GM21526 (cell line): ENCODE measurements at regions not wholly inside any gene's neighbourhood (a gene's known extent, or its start where the extent isn't known, plus 50 kb on each side); places are given as distances from the start of the nearest gene placed in this dataset.
"Not testable (repeated sequence)": the region's sequence is repeated elsewhere in the genome, so short reads cannot be mapped to it uniquely, and the experiment has no call there.

ENCODE experiments used
- ATAC-seq: cut with Tn5 transposase; IDR thresholded peaks from one replicate; pipeline ENCODE4 v1.9.1; 2021; ENCODE audit warnings: moderate library complexity; ENCODE audit not compliant: unreplicated experiment, low FRiP score

DNA sequence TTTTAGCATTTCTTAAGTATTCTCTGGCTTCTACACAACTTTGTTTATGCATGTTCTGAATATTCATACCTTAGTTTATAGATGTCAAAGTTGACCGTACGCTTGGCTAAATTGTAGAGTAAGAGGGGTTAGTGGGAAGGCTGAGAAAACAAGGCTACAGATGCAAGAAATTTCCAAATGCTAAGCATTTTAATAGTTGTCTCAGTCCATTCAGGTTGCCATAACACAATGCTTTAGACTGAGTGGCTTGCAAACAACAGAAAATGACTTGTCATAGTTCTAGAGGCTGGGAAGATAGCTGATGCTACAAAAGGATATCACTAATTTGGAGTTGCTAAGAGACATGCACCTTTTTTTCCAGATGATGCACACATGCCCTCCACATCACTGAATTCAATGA, 53.0 kb upstream of the C1QTNF3 start:
- ATAC-seq: not testable (repeated sequence)

GRCh38 chr5:34099891-34100290, 56.9 kb upstream of the C1QTNF3 start:
- ATAC-seq: not testable (repeated sequence)

DNA sequence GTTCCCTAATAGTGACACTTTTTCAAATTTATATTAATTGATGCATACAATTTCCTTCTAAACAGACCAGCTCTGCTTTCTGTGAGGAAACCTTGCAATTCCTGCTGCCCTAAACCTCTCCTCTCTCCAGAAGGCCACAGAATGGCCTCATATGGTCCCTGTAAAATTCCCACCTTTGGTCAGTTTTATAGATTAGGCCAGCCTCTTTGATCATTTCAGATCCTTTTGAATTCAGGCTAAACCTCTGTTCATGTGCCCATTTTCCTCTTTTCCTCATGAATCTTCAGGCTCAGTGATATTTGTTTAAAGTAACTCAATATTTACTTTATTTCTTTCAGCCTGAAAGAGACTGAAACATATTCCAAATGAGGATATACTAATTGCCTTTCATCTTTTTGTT, 58.6 kb upstream of the C1QTNF3 start:
- not testable (repeated sequence) for ATAC-seq

DNA sequence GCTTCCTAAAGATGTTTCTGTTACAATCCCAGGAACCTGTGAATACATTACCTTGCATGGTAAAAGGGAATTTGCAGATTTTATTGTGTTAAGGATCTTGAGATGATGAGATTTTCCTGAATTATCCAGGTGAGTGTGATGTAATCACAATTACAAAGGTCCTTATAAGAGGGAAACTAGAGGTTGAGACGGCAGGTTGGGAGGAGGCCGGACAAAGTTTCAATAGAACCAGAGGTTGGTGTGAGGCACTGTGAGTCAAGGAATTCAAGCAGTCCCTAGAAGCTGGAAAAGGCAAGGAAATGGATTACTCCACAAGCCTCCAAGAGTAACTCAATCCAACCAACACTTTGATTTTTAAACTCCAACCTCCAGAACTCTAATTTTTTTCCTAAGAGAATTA, 65.9 kb upstream of the C1QTNF3 start:
- not testable (repeated sequence) for ATAC-seq

DNA sequence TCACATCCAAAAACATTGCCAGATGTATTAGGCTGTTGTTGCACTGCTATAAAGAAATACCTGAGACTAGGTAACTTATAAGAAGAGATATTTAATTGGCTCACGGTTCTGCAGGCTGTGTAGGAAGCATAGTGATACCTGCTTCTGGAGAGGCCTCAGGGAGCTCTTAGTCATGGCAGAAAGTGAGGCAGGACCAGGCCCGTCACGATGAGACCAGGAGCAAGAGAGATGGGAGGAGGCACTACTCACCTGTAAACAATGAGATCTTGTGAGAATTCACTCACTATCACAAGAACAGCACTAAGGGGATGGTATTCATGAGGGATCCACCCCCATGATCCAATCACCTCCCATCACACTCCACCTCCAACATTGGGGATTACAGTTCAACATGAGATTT, 81.3 kb upstream of the C1QTNF3 start:
- ATAC-seq: not testable (repeated sequence)

GRCh38 chr5:34125354-34125753, 82.3 kb upstream of the C1QTNF3 start:
- peak; percentile 82 for ATAC-seq

DNA sequence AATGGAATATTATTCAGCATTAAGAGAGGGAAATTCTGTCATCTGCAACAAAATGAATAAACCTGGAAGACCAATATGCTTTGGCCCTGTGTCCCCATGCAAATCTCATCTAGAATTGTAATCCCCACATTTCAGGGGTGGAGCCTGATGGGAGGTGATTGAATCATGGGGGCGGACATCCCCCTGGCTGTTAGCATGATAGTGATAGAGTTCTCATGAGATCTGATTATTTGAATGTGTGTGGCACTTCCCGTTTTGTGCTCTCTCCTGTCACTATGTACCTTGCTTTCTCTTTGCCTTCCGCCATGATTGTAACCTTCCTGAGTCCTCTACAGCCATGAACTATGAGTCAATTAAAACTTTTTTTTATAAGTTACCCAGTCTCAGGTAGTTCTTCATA, 83.7 kb upstream of the C1QTNF3 start:
- not testable (repeated sequence) for ATAC-seq

- not testable (repeated sequence) for ATAC-seq
Observed at GRCh38 chr5:34127818-34128217, 84.8 kb upstream of the C1QTNF3 start.

DNA sequence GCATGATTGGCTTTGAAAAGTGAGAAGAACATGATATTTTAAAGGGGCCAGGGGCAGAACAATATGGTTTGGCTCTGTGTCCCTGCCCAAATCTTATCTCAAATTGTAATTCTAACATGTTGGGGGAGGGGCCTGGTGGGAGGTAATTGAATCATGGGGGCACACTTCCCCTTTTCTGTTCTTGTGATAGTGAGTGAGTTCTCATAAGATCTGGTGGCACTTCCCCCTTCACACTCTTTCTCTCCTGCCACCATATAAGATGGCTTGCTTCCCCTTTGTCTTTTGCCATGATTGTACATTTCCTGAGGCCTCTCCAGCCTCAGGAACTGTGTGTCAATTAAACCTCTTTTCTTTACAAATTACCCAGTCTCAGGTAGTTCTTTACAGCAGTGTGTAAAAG, 85.9 kb upstream of the C1QTNF3 start:
- ATAC-seq: not testable (repeated sequence)

- not testable (repeated sequence) for ATAC-seq
Observed at GRCh38 chr5:34154988-34155387, 112.0 kb upstream of the C1QTNF3 start.

DNA sequence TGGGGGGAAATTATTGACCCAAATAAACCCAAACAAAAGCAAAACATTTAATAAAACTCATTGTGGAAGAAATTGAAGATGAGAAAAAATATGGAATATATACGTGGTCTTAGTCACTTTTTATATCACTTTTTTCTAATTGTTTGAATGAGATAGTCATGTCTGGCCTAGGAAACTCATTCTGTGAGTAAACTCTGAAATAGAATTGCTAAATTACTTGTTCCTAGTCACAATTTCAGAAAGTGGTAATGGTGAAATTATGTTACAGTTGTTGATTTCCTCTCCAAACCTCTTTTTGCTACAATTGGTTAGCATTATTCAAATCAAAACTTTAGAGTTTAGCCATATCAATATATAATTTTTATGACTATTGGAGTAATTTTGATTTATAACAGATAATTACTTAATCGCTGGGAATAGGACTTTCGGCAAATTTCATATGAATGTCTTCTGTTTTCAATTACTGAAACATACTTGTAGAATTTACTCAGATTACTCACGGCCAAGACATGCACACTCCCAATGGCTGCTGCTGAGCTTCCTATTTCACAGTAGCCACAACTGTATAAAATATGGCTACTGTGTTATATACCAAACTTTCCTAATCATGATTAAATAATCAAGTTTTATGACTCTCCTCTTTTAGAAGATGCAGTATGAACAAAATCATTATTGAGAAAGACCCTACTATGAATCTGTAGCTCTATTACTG, 113.8 kb upstream of the C1QTNF3 start:
- ATAC-seq: peak; percentile 76

DNA sequence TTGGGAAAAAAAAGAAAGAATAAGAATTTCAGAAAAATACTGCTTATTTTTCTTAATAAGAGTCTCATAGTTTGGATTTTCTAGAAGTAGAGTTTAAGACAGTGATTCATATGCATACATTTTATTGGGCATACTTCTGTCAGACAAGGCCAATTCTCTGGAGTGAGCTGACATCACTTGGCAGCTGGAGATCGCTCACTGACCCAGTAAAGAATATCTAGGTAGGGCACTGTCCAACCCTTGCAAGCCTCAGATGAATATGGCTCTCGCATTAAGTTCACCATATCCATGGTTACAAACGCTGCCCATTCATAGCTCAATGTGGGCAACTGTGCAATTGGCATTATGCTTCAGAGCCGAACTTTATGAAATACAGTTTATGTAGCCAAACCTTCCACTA, 117.9 kb upstream of the C1QTNF3 start:
- ATAC-seq: not testable (repeated sequence)

GRCh38 chr5:34171398-34171797, 128.4 kb upstream of the C1QTNF3 start:
- not testable (repeated sequence) for ATAC-seq

GRCh38 chr5:34179453-34180190, 136.6 kb upstream of the C1QTNF3 start:
- not testable (repeated sequence) for ATAC-seq

GRCh38 chr5:34180225-34180624, 137.2 kb upstream of the C1QTNF3 start:
- not testable (repeated sequence) for ATAC-seq

DNA sequence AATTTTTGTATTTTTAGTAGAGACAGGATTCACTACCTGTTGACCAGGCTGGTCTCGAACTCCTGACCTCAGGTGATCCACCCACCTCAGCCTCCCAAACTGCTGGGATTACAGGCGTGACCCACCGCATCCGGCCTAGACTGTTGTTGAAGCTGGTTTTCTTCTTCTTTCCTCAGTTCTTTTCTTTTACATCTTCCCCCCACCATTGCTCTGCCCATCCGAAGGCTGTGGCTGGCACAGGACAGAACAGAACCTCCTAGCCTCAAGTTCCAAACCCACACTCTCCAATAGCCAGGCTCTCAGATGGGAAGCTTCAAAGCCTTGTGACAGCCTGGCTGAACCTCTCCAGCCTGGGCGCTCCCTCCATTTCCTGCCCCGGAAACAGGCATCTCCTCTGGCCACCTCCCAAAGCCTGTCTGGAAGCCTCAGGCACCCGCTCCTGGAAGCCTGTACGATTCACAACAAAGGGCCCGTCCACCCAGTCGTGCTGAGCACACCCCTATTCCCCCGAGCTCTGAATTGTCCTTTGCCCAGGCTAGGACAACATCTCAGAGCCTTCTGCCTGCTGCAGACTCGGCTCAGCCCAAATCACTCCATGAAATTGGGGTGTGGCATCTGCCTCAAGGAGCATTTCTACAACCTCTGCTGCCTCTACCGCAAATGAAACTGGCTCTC, 138.1 kb upstream of the C1QTNF3 start:
- ATAC-seq: not testable (repeated sequence)

- ATAC-seq: not testable (repeated sequence)
Observed at GRCh38 chr5:34185005-34185404, 142.0 kb upstream of the C1QTNF3 start.

- ATAC-seq: not testable (repeated sequence)
Observed at GRCh38 chr5:34185572-34185971, 142.6 kb upstream of the C1QTNF3 start.

DNA sequence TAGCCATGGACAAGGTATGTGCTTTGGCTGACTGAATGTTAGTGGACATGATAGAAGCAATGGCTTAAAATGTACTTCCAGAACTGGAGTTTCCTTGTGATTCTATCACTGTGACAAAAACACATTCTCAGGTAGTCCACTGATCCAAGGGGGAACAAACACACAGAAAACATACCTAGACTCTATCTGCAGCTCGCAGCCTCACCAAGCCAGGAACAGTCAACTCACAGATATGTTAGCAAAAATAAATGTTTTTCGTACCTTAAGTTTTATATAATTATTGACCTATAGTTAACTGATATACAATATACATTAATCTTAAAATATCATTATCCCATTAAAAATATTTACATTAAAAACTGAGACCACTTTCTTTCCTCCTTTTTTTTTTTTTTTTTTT, 143.1 kb upstream of the C1QTNF3 start:
- not testable (repeated sequence) for ATAC-seq

DNA sequence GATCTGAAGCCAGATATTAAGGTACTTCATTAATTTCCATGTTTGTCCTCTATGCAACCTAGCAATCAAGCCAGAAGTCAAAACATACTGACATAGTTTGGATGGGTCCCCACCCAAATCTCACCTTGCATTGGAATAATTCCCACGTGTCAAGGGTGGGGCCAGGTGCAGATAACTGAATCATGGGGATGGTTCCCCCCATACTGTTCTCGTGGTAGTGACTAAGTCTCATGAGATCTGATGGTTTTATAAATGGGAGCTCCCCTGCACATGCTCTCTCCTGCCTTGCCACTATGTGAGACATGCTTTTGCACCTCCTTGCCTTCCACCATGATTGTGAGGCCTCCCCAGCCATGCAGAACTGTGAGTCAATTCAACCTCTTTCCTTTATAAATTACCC, 143.9 kb upstream of the C1QTNF3 start:
- not testable (repeated sequence) for ATAC-seq

DNA sequence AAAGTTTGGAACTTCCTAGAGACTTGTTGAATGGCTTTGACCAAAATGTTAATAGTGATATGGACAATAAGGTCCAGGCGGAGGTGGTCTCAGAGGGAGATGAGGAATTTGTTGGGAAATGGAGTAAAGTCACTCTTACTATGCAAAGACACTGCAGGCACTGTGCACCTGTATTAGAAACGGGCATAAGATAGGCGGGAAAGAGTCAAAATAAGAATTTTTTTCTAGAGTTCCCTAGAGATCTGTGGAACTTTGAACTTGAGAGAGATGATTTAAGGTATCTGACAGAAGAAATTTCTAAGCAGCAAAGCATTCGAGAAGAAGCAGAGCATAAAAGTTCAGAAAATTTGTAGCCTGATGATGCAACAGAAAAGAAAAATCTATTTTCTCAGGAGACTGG, 144.4 kb upstream of the C1QTNF3 start:
- not testable (repeated sequence) for ATAC-seq
